Transverse colon (tissue), 3 donors: ENCODE measurements at regions not wholly inside any gene's neighbourhood (a gene's known extent, or its start where the extent isn't known, plus 50 kb on each side); places are given as distances from the start of the nearest gene placed in this dataset.

ENCODE experiments used
- EP300 ChIP-seq: sonication (generic); formaldehyde crosslinking; IDR thresholded peaks from one replicate; pipeline ENCODE4 v1.6.1; 2017; ENCODE audit warnings: antibody characterized with exemption, low read depth
- POLR2A ChIP-seq: fragments of 450-650 bp; IDR thresholded peaks from one replicate; pipeline ENCODE4 v1.6.1; 2016; ENCODE audit warnings: antibody characterized with exemption, mild to moderate bottlenecking, moderate library complexity
- TF ChIP-seq, protein P1 (sequence below), 5 experiments: fragments of 200-600 bp in 3 of 5; fragments of 450-650 bp in 2 of 5; sonication (generic) in 3 of 5; IDR thresholded peaks; 1 replicate in 2 of 5; 2 replicates in 3 of 5; pipeline ENCODE4 v1.5.1; 2016 to 2017; ENCODE audit warnings: antibody characterized with exemption in 5 of 5, inconsistent platforms in 3 of 5, mild to moderate bottlenecking in 2 of 5, moderate library complexity in 1 of 5

DNA sequence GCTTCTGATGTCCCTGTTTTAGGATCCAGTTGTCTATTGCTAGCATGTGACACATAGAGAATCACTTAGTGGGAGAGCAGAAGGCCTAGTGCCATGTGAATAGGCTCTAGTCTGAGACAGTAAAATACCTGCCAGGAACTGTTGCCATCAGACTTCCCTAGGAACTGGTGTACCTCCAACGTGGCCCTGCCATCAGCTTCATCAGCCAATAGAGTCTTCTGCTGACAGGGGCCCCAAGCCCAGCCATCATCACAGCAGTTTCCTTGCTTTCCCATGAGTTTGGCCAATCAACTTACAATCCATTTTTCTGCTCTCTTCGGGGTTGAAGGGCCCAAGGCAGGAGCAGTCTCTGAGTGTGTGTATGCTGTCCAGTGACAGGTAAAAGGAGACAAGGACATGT is 128.4 kb upstream of the ADRA1B start:
- TF ChIP-seq EP300 (no peak), POLR2A (no peak)
- TF ChIP-seq, protein P1, sequence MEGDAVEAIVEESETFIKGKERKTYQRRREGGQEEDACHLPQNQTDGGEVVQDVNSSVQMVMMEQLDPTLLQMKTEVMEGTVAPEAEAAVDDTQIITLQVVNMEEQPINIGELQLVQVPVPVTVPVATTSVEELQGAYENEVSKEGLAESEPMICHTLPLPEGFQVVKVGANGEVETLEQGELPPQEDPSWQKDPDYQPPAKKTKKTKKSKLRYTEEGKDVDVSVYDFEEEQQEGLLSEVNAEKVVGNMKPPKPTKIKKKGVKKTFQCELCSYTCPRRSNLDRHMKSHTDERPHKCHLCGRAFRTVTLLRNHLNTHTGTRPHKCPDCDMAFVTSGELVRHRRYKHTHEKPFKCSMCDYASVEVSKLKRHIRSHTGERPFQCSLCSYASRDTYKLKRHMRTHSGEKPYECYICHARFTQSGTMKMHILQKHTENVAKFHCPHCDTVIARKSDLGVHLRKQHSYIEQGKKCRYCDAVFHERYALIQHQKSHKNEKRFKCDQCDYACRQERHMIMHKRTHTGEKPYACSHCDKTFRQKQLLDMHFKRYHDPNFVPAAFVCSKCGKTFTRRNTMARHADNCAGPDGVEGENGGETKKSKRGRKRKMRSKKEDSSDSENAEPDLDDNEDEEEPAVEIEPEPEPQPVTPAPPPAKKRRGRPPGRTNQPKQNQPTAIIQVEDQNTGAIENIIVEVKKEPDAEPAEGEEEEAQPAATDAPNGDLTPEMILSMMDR (IDR thresholded peaks at IDR 0.05), result no peak
